CD4-positive, alpha-beta T cell (primary cell): ENCODE measurements at regions not wholly inside any gene's neighbourhood (a gene's known extent, or its start where the extent isn't known, plus 50 kb on each side); places are given as distances from the start of the nearest gene placed in this dataset.

Experiments used
- ATAC-seq: fragments of 200-7000 bp; cut with Tn5 transposase; one replicate; pipeline ENCODE4 v1.10.0; 2022; ENCODE audit warnings: mild to moderate bottlenecking; ENCODE audit not compliant: poor library complexity
- CTCF ChIA-PET: fragments of 350-600 bp; sonication (Branson Sonifier 250); formaldehyde crosslinking; loops from one replicate; lab custom pipeline; 2021; ENCODE audit warnings: antibody characterized with exemption, inconsistent platforms; lab: Charles Lee
- POLR2A ChIA-PET: fragments of 350-600 bp; sonication (Branson Sonifier 250); formaldehyde crosslinking; loops from one replicate; lab custom pipeline; 2021; ENCODE audit warnings: antibody characterized with exemption, inconsistent platforms; lab: Charles Lee
- DNase-seq, 14 experiments: peaks; one replicate each; pipeline ENCODE4 v3.0.0-alpha.2; 2013 to 2020; ENCODE audit warnings: mixed read lengths in 2 of 14
- H3K27ac ChIP-seq, 2 donors: one replicate each; pipeline versions ENCODE4 v1.5.1 to v1.7.0; 2013; ENCODE audit warnings: low read length in 2 of 2, low read depth in 1 of 2, mild to moderate bottlenecking in 1 of 2
- H3K27me3 ChIP-seq, 2 experiments: 1 replicate in 1 of 2; 2 replicates in 1 of 2; pipeline versions ENCODE4 v1.6.1 to v1.7.0; 2013; ENCODE audit warnings: low read length in 2 of 2, control low read depth in 1 of 2, mild to moderate bottlenecking in 1 of 2, moderate library complexity in 1 of 2; ENCODE audit not compliant: insufficient read depth in 2 of 2, control insufficient read depth in 1 of 2
- H3K36me3 ChIP-seq: one replicate; pipeline ENCODE4 v1.6.1; 2013; ENCODE audit warnings: low read length, control low read depth; ENCODE audit not compliant: insufficient read depth
- H3K4me1 ChIP-seq: one replicate; pipeline ENCODE4 v1.6.1; 2013; ENCODE audit warnings: low read length, control low read depth; ENCODE audit not compliant: insufficient read depth
- H3K4me3 ChIP-seq: one replicate; pipeline ENCODE4 v1.5.1; 2013; ENCODE audit warnings: mild to moderate bottlenecking, low read length, moderate library complexity
- H3K9me3 ChIP-seq, 2 experiments: 1 replicate in 1 of 2; 2 replicates in 1 of 2; pipeline versions ENCODE4 v1.6.1 to v1.7.0; 2013; ENCODE audit warnings: low read length in 2 of 2, mild to moderate bottlenecking in 2 of 2, control low read depth in 1 of 2, moderate library complexity in 1 of 2; ENCODE audit not compliant: control insufficient read depth in 1 of 2, insufficient read depth in 1 of 2
- H3K27ac Mint-ChIP-seq: one replicate; pipeline ENCODE4 v1.8.0; 2020; ENCODE audit warnings: mixed read lengths
- H3K27me3 Mint-ChIP-seq: one replicate; pipeline ENCODE4 v1.8.0; 2021; ENCODE audit warnings: mixed read lengths
- H3K36me3 Mint-ChIP-seq: one replicate; pipeline ENCODE4 v1.8.0; 2021; ENCODE audit warnings: low read depth, mixed read lengths
- H3K4me1 Mint-ChIP-seq: one replicate; pipeline ENCODE4 v1.8.0; 2021; ENCODE audit warnings: low read depth, mixed read lengths
- H3K4me3 Mint-ChIP-seq: one replicate; pipeline ENCODE4 v1.8.0; 2020; ENCODE audit warnings: mild to moderate bottlenecking, mixed read lengths
- H3K9me3 Mint-ChIP-seq: one replicate; pipeline ENCODE4 v1.8.0; 2020; ENCODE audit warnings: mixed read lengths
- intact Hi-C, 2 experiments: fragments of 100-400 bp; cut with DNase I in 1 of 2; cut with micrococcal nuclease in 1 of 2; formaldehyde crosslinking; loops; one replicate each; pipeline versions ENCODE4 v1.15.1 to v1.9.0; 2023 to 2025; cut with DNase I, micrococcal nuclease
- TF ChIP-seq, protein P1 (sequence below): fragments of 200-600 bp; IDR thresholded peaks from one replicate; pipeline ENCODE4 v1.8.0; 2022; ENCODE audit warnings: antibody characterized with exemption, mild to moderate bottlenecking

DNA sequence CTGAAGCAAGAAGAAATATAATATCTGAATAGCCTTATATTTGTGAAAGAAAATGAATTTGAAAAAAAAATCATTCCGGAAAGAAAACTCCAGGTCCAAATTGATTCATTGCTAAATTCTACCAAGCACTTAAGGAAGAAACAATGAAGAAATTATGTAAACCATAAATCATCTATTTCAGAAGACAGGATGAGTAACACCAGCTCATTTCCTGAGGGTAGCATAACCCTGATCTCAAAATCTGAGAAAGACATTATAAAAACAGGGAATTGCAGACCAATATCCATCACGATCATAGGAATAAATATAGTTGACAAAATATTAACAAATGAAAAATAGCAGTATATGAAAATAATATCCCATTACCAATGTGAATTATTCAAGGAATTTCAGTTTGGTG lies 70.1 kb upstream of the RAB18 start:
- TF ChIP-seq, protein P1, sequence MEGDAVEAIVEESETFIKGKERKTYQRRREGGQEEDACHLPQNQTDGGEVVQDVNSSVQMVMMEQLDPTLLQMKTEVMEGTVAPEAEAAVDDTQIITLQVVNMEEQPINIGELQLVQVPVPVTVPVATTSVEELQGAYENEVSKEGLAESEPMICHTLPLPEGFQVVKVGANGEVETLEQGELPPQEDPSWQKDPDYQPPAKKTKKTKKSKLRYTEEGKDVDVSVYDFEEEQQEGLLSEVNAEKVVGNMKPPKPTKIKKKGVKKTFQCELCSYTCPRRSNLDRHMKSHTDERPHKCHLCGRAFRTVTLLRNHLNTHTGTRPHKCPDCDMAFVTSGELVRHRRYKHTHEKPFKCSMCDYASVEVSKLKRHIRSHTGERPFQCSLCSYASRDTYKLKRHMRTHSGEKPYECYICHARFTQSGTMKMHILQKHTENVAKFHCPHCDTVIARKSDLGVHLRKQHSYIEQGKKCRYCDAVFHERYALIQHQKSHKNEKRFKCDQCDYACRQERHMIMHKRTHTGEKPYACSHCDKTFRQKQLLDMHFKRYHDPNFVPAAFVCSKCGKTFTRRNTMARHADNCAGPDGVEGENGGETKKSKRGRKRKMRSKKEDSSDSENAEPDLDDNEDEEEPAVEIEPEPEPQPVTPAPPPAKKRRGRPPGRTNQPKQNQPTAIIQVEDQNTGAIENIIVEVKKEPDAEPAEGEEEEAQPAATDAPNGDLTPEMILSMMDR, result no peak
- Histone ChIP-seq H3K27ac (no peak overlapping the region), H3K36me3 (no peaks in the 10 kb centered on the region), H3K4me3 (no peak overlapping the region), H3K27me3 (no peaks in the 10 kb centered on the region), H3K9me3 (no peaks in the 10 kb centered on the region), H3K4me1 (no peaks in the 10 kb centered on the region)
- intact Hi-C loops, result no loop called here
- no peak for DNase-seq
- Mint-ChIP-seq H3K4me1 (no peaks in the 10 kb centered on the region), H3K27me3 (peaks cover 9% of the 10 kb centered on the region), H3K4me3 (no peak overlapping the region), H3K9me3 (peaks cover 3% of the 10 kb centered on the region), H3K27ac (no peak overlapping the region), H3K36me3 (no peaks in the 10 kb centered on the region)
- ChIA-PET CTCF (no interaction called here), POLR2A (no interaction called here)
- no peak for ATAC-seq

GRCh38 chr10:27426948-27427467 lies 77.1 kb upstream of the RAB18 start:
- ATAC-seq, result no peak
- Mint-ChIP-seq H3K4me1 (no peaks in the 10 kb centered on the region), H3K4me3 (no peak overlapping the region), H3K9me3 (no peaks in the 10 kb centered on the region), H3K27ac (no peak overlapping the region), H3K27me3 (peaks cover 14% of the 10 kb centered on the region), H3K36me3 (no peaks in the 10 kb centered on the region)
- Histone ChIP-seq H3K4me3 (no peak overlapping the region), H3K27ac (no peak overlapping the region), H3K27me3 (no peaks in the 10 kb centered on the region), H3K4me1 (no peaks in the 10 kb centered on the region), H3K9me3 (peaks cover 0 to 8% of the 10 kb centered on the region in 2 experiments), H3K36me3 (no peaks in the 10 kb centered on the region)
- no peak for DNase-seq
- intact Hi-C loops, result no loop called here
- TF ChIP-seq, protein P1, result no peak
- ChIA-PET POLR2A (no interaction called here), CTCF (no interaction called here)

DNA sequence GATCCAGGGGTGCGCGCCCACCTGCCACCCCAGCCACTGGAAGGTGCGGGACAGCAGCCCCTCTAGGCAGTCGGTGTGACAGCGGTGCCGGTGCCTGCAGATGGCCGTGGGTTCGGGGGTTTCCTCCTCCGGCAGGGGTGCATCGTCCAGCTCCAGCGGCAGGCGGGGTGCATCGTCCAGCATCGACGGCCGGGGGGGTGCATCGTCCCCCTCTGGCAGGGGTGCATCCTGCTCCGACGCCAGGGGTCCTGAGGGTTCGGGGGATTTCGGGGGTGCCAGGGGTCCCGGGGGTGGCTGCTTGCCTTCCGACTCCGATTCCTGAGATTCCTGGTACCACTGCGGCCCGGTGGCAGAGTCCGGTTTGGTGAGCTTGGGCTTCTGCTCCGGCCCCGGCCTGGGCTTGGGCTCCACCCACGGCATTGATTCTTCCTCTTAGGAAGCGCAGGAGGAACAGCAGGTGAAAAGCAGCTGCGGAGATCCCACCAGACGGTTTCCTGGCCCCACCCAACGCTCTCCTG lies 90.2 kb upstream of the RAB18 start:
- no peak overlapping the region for H3K4me3 Mint-ChIP-seq
- Histone ChIP-seq H3K4me3 (peak overlapping the region; percentile 12), H3K4me1 (no peaks in the 10 kb centered on the region), H3K27me3 (peaks cover 15 to 18% of the 10 kb centered on the region in 2 experiments), H3K36me3 (no peaks in the 10 kb centered on the region), H3K27ac (no peak overlapping the region), H3K9me3 (peaks cover 0 to 11% of the 10 kb centered on the region in 2 experiments)
- no peak overlapping the region for H3K27ac Mint-ChIP-seq
- CTCF ChIA-PET, result no interaction called here
- TF ChIP-seq, protein P1, result no peak
- ATAC-seq, result no peak
- no peaks in the 10 kb centered on the region for H3K36me3 Mint-ChIP-seq
- DNase-seq, result no peak
- H3K4me1 Mint-ChIP-seq, result no peaks in the 10 kb centered on the region
- POLR2A ChIA-PET, result no interaction called here
- intact Hi-C loops, result no loop called here
- H3K27me3 Mint-ChIP-seq, result peaks cover 46% of the 10 kb centered on the region
- no peaks in the 10 kb centered on the region for H3K9me3 Mint-ChIP-seq
